HG03064 (cell line): ENCODE measurements at regions not wholly inside any gene's neighbourhood (a gene's known extent, or its start where the extent isn't known, plus 50 kb on each side); places are given as distances from the start of the nearest gene placed in this dataset.
"Not testable (repeated sequence)": the region's sequence is repeated elsewhere in the genome, so short reads cannot be mapped to it uniquely, and the experiment has no call there.

Experiments used
- ATAC-seq: cut with Tn5 transposase; IDR thresholded peaks from one replicate; pipeline ENCODE4 v1.9.1; 2021; ENCODE audit warnings: low read depth; ENCODE audit not compliant: unreplicated experiment

DNA sequence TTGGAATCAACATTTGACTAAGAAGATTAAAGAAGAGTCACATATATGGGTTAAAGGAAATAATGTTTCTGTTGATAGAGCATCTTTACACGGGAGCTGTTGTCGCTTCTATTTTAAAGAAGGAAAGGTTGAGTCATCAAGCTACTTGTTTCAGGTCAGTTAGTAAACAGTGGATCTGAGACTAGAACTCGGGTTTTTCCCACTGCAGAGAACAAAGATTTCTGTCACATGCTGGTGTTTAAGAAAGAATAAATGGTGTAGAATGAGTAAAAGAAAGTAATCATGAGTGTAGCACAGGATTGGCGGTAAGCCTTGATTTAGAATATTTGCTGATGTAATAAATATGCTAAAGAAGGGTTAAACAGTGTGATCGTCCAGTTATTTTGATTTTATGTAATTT, 455.5 kb downstream of the AEBP2 start:
- peak; percentile 86 for ATAC-seq

DNA sequence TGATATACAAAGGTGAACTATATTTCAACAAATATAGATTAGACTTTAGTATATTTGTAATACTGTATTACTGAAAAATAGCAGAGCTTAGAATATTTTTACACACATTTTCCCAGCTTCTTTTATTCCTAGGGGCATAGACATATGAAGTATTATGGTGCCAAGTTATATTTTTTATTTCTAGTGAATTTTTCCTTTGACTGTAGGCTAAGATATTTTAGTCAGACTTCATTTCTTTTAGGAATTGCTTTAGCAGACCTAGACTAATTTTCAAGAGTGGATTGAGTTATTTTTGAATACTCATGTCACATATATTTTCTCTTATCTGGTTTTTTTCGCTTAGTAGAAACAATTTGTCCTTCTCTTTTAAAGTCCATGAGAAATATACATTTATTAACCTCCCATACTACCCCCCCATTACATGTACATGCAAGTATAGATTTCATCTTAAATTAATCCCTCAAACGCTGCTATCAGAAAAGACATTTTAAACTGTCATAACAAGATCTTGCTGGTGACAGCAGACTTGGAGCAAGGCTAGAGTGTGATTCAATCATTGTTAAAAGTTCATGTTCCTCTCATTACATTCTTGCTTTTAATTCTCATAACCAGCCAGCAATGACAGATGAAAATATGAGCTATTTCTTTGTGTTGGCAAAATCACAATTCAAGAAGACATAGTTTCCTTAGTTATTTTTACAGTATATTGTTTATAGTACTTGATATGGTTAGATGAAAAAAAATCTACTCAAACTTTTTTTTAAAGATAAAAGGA, 456.1 kb downstream of the AEBP2 start:
- ATAC-seq, result no peak

DNA sequence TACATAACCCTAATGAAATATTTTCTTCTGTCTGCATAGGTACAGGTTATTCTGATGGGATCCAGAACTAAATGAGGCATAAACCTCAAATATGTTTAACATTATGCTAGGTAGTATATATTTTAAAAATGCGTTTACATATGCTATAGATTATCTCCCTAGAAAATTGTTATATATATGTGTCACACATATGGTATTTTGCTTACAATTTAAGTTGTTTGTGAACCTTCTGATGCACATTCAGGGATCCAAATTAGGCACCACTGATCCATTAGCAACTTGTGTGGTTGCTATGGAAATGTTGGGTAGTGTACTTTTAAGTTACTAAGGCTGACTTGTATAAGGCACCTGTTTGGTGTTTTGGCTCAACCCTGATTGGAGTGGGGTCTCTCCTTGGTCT, 456.7 kb downstream of the AEBP2 start:
- ATAC-seq, result no peak

DNA sequence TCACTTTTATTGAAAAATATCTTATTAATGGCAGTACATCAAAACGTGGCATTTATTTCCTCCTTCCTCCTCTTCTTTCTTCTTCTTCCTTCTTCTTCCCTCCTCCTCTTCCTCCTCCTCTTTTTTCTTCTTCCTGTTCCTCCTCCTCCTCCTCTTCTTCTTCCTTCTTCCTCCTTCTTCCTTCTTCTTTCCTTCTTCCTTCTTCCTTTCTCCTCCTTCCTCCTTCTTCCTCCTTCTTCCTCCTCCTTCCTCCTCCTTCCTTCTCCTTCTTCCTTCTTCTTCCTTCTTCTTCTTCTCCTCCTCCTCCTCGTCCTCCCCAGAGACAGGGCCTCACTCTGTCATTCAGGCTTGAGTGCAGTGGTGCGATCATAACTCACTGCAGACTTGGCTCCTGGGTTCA, 457.2 kb downstream of the AEBP2 start:
- ATAC-seq, result no peak

DNA sequence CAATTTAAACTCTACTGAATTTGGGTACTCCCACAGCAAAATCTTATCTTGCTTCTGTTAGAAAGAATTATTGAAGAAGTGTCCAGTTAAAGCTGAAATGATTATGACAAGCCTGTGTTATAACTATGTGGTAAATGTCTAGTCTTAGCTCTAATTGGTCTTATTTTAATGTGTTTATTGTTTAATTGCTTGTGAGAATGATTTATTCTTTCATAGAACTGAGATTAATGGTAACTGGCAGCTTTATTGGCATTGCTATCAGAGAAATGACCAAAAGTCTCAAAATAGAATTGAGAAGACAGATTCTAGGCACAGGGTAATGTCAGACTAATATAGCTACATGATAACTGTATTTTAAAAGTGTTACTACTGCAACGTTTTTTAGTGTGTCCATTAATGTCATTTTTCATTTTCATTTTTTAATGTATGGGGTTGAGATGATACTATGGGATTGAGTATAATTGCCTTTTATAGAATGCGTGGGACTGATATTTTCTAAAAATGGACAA, 458.7 kb downstream of the AEBP2 start:
- no peak for ATAC-seq

DNA sequence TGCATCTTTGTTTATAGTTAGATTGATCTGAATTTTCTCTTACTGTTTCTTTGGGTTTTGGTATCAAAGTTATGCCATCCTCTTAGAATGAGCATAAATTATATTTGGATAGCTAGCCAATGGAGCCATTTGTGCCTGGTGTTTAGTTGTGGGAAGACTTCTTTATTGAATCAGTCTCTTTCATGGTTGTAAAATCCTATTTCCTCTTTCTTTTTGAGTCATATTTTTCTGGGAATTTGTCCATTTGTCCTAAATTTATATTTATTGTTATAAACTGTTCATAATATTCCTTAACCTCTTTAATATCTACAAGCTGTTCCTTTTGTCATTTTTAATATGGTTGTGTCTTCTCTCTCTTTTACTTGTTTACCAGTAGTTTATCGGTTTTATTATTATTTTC, 462.5 kb downstream of the AEBP2 start:
- no peak for ATAC-seq

DNA sequence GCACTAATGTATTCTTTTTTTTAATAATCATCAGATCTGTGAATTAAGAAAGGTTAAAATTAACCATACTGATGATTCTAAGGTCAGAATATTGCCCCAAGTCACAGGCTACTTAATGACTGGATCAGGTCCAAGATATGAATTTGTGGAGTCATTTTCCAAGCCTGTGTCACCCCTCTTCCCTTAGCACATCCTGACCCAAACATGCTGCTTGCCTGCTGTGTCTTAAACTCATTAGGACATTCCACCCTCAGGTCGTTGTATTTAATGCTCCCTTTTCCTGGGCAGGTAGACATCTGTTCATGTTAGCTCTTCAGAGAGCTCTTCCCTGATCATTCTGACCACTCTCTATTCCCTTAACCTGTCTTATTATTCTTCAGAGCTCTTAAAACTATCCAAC, 463.5 kb upstream of the PDE3A start:
- ATAC-seq, result no peak

DNA sequence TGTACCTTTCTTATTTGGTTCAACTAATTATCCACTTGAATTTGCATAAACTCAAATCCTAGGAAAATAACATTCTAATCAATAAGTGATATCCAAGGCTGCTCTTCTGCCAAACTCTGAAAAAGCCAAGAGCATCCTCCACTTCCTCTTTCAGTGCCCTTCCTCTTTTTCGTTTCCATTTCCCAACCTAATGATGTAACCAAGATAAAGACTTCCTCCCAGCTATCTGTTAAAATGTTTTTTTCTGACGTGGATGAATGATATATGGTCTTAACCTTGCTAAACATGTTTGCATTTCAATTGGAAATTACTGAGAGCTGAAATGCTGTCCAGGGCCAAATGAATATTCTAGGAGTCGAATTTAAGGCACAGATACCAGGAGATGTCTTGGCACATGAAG, 459.5 kb upstream of the PDE3A start:
- ATAC-seq, result no peak

DNA sequence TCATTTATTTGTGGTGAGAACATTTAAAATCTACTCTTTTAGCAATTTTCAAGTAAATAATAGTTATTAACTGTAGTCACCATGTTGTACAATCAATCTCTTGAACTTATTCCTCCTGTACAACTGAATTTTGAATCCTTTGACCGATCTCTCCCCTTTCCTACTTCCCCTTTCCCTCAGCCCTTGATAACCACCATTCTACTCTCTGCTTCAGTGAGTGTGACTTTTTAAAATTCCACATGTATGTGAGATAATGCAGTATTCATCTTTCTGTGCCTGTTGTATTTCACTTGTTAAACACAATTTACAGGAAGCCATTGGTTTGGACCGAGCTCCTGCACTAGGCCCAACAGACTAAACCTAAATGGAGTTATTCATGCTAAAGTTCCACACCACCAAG, 458.9 kb upstream of the PDE3A start:
- no peak for ATAC-seq

DNA sequence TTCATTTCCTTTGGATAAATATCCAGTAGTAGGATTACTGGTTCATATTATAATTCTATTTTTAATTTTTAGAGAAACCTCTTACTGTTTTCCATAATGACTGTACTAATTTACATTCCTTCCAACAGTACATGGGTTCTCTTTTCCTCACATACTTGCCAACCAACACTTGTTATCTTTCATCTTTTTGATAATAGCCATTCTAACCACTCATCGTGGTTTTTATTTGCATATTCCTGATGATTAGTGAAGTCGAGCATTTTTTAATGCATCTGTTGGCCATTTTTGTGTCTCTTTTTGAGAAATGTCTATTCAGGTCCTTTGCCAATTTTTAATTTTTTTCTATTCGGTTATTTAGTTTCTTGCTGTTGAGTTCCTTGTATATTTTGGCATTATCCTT, 457.7 kb upstream of the PDE3A start:
- no peak for ATAC-seq

DNA sequence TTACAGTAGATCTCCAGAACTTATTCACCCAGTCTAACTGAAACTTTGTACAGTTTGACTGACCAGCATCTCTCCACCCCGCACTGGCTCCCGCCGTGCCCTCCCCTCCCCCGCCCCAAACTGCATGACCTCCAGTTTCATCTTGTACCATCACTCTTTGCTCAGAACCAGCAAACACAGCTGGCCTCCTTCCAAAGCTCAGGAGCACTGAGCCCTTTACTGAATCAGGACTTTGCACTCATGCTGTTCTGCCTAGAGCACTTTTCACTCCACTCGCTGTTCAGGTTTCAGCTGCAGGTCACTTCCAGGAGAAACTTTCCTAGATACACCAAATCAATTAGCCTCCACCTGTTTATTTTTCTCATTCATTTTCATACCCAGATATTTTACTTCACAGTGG, 455.3 kb upstream of the PDE3A start:
- no peak for ATAC-seq

DNA sequence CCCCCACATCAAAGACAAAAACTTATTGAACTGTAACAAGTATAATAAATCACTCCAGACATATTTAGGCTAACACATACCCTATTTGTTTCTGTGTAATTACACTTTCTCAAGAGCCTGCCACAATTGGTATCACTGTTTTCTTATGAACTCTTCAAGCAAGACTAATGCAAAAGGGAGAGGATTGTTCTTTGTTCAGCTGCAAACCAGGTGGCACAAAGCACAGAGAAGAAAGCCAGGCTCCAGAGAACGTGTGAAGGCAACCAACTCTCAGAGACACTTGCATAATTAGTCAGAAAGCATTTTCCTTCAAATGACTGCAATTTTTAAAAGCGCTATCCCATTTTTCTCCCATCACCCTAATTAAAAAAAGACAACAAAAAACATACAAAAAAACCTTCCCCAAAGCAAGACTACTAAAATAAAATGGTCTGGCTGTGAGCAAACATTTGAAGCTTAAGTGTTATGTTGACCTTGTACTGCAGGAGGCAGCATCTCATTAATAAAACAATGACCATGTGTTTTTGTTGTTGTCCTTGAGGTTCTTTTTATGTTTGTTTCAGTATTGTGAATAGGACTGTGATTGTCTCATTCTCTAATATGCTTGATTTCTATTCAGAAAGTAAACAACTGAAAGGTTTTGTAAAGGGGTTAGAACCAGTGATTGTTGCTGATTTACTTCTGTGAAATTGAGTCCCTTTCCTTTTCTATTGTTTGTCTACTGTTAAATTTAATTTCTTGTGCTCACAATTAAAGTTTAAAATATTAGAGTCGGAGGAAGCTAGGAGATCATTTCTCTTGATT, 452.7 kb upstream of the PDE3A start:
- ATAC-seq, result peak; percentile 65

DNA sequence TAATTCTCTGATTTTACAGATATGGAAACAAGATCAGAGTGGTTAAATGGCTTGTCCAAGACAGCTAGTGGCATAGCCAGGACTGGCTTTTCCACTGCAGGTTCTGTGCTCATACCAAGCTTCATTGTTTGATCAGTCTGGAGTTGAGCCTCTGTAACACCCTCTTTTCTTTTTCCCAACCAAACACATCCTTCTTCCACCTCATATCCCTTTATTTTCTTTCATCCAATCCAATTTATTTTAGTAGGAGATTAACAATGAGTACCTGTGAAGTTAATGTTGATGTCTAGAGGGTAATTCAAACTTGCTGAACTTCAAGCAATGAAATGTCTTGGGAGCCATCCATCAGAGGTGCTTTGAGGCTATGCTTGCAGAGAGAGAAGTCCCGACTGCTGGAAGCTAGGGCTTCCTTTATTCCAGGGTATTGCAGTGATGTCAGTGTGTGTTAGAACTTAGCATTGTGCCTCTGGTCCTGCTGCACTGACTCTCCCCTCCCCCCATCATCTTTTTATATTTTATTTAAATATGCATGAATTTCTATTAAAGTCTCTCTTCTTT, 452.1 kb upstream of the PDE3A start:
- no peak for ATAC-seq

DNA sequence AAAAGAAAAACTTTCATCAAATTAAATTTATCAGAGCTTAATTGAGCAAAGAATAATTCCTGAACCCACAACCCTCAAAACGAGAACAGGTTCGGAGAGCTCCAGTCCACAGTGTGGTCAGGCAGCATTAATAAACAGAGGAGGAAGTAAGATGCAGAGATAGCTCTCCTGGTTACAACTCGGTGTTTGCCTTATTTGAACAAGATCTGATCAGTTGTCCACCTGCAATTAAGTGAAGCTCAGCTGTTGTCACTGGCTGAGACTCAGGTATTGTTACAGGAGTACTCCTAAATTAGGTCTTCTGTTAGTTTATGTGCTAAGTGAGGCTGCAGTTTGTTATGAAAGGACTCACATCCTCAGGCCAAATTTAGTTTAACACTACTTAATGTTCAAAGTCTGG, 451.4 kb upstream of the PDE3A start:
- ATAC-seq, result no peak

DNA sequence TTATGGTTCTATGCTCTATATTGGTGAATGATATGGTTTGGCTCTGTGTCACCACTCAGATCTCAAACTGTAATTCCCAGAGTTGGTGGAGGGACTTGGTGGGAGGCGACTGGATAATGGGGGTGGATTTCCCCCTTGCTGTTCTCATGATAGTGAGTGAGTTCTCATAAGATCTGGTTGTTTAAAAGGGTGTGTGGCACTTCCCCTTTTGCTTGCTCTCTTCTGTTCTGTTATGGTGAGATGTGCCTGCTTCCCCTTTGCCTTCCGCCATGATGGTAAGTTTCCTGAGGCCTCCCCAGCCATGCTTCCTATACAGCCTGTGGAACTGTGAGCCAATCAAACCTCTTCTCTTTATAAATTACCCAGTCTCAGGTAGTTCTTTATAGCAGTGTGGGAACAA, 446.6 kb upstream of the PDE3A start:
- ATAC-seq, result not testable (repeated sequence)

DNA sequence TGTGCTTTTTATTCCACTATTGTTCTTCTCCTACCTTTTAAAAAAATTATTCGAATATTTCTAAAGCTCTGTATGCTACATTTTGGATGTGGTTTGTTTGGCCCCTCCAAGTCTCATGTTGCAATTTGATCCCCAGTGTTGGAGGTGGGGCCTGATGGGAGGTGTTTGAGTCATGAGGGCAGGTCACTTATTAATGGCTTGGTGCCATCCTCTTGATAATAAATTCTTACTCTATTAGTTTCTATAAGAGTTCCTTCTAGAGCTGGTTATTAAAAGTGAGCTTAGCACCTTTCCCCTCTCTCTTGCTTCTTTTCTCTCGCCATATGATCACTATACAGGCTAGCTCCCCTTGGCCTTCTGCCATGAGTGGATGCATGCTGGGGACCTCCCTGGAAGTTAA, 445.6 kb upstream of the PDE3A start:
- ATAC-seq, result no peak

DNA sequence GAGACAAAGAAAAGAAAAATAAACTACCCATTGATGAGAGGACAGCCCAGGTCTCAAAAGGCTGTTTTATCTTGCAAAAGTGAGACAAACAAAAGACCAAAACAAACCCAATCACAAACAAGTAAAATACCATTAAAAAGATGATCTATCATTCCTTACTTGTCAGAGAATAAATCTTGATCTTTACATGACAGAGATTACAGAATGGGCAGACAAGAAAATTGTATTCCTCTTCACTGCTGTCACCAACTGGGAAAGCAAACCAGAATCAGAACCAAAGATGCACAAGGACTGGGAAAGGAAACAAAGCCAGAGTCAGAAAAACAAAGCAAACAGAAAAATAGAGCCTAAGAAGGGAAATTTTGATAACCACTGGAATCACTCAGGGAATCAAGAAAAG, 444.0 kb upstream of the PDE3A start:
- ATAC-seq, result no peak

DNA sequence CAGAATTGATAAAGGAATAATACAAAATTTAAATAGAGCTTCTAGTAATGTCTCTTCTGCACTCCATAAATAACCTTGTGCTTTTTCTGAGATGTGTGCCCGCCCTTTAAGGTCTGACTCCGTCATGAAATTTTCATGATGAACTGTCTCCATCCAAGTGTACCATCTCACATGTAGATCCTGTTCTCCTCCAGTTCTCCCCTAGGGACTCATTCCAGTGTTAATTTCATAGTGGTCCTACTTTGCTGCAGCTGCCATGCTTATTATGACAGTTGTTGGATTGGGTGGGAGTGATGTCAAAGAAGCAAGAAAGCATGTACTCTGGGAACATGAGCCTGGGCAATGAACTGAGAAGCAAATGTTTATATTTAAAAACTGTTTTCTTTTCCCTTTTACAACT, 442.5 kb upstream of the PDE3A start:
- no peak for ATAC-seq

DNA sequence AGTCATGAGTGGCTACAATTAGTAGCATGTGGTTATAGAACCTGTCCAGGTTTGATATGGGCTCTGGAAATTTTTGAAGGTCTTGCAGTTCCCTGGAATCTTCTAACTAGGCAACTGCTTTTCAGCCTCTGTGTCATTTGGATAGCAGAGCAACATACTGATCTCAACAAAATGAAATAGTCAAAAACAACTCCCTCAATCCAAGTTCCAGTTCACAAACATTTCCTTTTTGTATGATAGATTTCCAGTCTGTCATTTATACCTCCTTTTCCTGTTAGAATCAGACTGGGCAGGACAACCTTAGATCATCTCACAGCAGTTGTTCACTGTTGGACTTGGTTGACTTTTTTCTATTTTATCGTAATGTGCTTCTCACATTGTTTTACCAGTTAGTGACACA, 442.1 kb upstream of the PDE3A start:
- no peak for ATAC-seq

DNA sequence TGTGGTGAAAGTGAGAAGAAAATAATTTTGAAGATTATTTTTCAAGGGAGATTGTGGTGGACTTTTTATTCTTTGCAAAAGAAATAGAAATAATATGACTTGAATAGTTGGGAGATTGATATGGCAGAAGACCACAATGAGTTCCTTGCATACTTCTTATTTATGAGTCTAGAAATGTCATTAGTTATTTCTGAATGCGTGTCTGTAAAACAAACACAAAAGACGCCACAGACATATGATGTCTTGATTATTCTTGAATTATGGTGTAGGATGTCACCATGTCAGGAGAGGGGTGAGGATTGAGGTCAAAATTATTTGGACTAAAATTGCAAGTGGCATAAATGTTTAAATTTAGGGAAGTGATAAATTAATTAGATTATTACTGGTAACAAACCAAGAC, 440.7 kb upstream of the PDE3A start:
- no peak for ATAC-seq

DNA sequence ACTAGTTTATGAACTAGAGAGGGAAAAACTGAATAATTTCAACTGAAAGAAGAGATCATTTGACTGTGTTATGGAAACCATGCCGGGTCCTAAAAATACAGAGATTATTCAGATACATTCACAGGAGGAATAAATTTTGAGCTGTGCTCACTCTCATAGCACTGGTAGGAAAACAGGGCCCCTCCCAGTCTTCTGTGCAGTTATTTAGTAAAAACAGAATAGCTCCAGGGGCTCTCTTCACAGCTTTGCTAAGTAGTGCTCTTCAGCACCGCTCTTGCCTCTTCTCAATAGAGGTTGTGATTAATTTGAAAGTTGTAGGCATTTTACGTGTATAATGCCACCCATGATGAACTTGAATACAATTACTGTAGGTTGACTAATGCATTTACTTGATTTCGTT, 435.9 kb upstream of the PDE3A start:
- ATAC-seq, result no peak

DNA sequence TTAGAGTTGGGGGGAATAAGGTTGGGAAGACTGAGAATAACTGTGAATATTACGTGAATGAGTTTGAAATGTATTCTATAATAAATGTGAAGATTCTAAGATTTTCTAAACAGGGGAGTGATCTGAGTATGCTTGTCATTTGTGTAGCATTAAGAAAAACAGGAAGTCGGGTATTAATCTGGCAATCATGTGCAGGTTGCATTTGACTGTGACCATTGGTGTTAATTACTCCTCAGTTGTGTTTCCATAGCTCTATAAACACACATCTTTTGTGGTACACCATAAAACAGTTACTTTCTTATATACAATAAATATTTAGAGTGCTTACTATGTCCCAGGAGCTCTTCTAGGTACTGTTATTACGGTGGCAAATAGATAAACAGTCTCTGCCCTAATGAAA, 434.4 kb upstream of the PDE3A start:
- no peak for ATAC-seq
